HUES6 (cell line): ENCODE measurements at regions not wholly inside any gene's neighbourhood (a gene's known extent, or its start where the extent isn't known, plus 50 kb on each side); places are given as distances from the start of the nearest gene placed in this dataset.

Experiments used
- H3K27ac ChIP-seq: 2 replicates; pipeline ENCODE4 v1.7.0; 2013; ENCODE audit warnings: low read depth, mild to moderate bottlenecking, low read length, inconsistent platforms
- H3K27me3 ChIP-seq: 2 replicates; pipeline ENCODE4 v1.6.1; 2013; ENCODE audit warnings: low read length; ENCODE audit not compliant: control insufficient read depth, insufficient read depth
- H3K36me3 ChIP-seq: 2 replicates; pipeline ENCODE4 v1.6.1; 2013; ENCODE audit warnings: low read length; ENCODE audit not compliant: control insufficient read depth, insufficient read depth
- H3K4me1 ChIP-seq: 2 replicates; pipeline ENCODE4 v1.6.1; 2013; ENCODE audit warnings: low read length; ENCODE audit not compliant: control insufficient read depth, insufficient read depth
- H3K4me3 ChIP-seq: 2 replicates; pipeline ENCODE4 v1.5.1; 2013; ENCODE audit warnings: low read depth, low read length
- H3K9ac ChIP-seq: one replicate; pipeline ENCODE4 v1.6.1; 2013; ENCODE audit warnings: mild to moderate bottlenecking, low read length
- H3K9me3 ChIP-seq: 2 replicates; pipeline ENCODE4 v1.6.1; 2013; ENCODE audit warnings: low read depth, low read length; ENCODE audit not compliant: control insufficient read depth, insufficient read depth

GRCh38 chr12:90045559-90045958, 336.9 kb upstream of the ATP2B1 start:
- no peaks in the 10 kb centered on the region for H3K27me3 ChIP-seq

GRCh38 chr12:90044069-90044468, 335.4 kb upstream of the ATP2B1 start:
- Histone ChIP-seq H3K27ac (no peak overlapping the region), H3K36me3 (no peaks in the 10 kb centered on the region), H3K4me1 (no peaks in the 10 kb centered on the region), H3K4me3 (no peak overlapping the region), H3K27me3 (no peaks in the 10 kb centered on the region), H3K9me3 (no peaks in the 10 kb centered on the region), H3K9ac (no peak overlapping the region)

More at GRCh38 chr12:90045559-90045958, 336.9 kb upstream of the ATP2B1 start:
- Histone ChIP-seq H3K4me1 (no peaks in the 10 kb centered on the region), H3K9ac (no peak overlapping the region), H3K4me3 (no peak overlapping the region), H3K27ac (no peak overlapping the region), H3K36me3 (no peaks in the 10 kb centered on the region), H3K9me3 (no peaks in the 10 kb centered on the region)

- Histone ChIP-seq H3K27me3 (no peaks in the 10 kb centered on the region), H3K9ac (no peak overlapping the region), H3K9me3 (no peaks in the 10 kb centered on the region), H3K27ac (no peak overlapping the region), H3K4me1 (no peaks in the 10 kb centered on the region), H3K4me3 (no peak overlapping the region), H3K36me3 (no peaks in the 10 kb centered on the region)
These were observed 334.4 kb upstream of the ATP2B1 start for GRCh38 chr12:90042920-90043641.

GRCh38 chr12:90038289-90038688, 329.7 kb upstream of the ATP2B1 start:
- Histone ChIP-seq H3K9me3 (no peaks in the 10 kb centered on the region), H3K9ac (no peak overlapping the region), H3K4me1 (no peaks in the 10 kb centered on the region), H3K27me3 (no peaks in the 10 kb centered on the region), H3K4me3 (no peak overlapping the region), H3K27ac (no peak overlapping the region), H3K36me3 (no peaks in the 10 kb centered on the region)

GRCh38 chr12:90037740-90038139, 329.1 kb upstream of the ATP2B1 start:
- Histone ChIP-seq H3K9ac (no peak overlapping the region), H3K9me3 (no peaks in the 10 kb centered on the region), H3K36me3 (no peaks in the 10 kb centered on the region), H3K27ac (no peak overlapping the region), H3K27me3 (no peaks in the 10 kb centered on the region), H3K4me3 (no peak overlapping the region), H3K4me1 (no peaks in the 10 kb centered on the region)

GRCh38 chr12:90036637-90037036, 328.0 kb upstream of the ATP2B1 start:
- Histone ChIP-seq H3K9ac (no peak overlapping the region), H3K9me3 (no peaks in the 10 kb centered on the region), H3K27me3 (no peaks in the 10 kb centered on the region), H3K36me3 (no peaks in the 10 kb centered on the region), H3K27ac (no peak overlapping the region), H3K4me1 (no peaks in the 10 kb centered on the region), H3K4me3 (no peak overlapping the region)

GRCh38 chr12:90030726-90031125, 322.1 kb upstream of the ATP2B1 start:
- Histone ChIP-seq H3K27me3 (no peaks in the 10 kb centered on the region), H3K27ac (no peak overlapping the region), H3K9ac (no peak overlapping the region), H3K4me3 (no peak overlapping the region), H3K4me1 (no peaks in the 10 kb centered on the region), H3K36me3 (no peaks in the 10 kb centered on the region), H3K9me3 (no peaks in the 10 kb centered on the region)

GRCh38 chr12:90029317-90029716, 320.7 kb upstream of the ATP2B1 start:
- H3K9me3 ChIP-seq: no peaks in the 10 kb centered on the region
- no peaks in the 10 kb centered on the region for H3K36me3 ChIP-seq
- H3K27ac ChIP-seq: no peak overlapping the region
- no peak overlapping the region for H3K9ac ChIP-seq
- no peaks in the 10 kb centered on the region for H3K4me1 ChIP-seq
- no peaks in the 10 kb centered on the region for H3K27me3 ChIP-seq
- H3K4me3 ChIP-seq: no peak overlapping the region

GRCh38 chr12:90028635-90029051, 320.0 kb upstream of the ATP2B1 start:
- Histone ChIP-seq H3K9me3 (no peaks in the 10 kb centered on the region), H3K27ac (no peak overlapping the region), H3K9ac (no peak overlapping the region), H3K4me1 (no peaks in the 10 kb centered on the region), H3K27me3 (no peaks in the 10 kb centered on the region), H3K4me3 (no peak overlapping the region), H3K36me3 (no peaks in the 10 kb centered on the region)

GRCh38 chr12:90027889-90028634, 319.4 kb upstream of the ATP2B1 start:
- H3K4me3 ChIP-seq: no peak overlapping the region
- no peaks in the 10 kb centered on the region for H3K36me3 ChIP-seq
- H3K27ac ChIP-seq: no peak overlapping the region
- no peaks in the 10 kb centered on the region for H3K27me3 ChIP-seq
- H3K9ac ChIP-seq: no peak overlapping the region
- H3K4me1 ChIP-seq: no peaks in the 10 kb centered on the region
- H3K9me3 ChIP-seq: no peaks in the 10 kb centered on the region

- Histone ChIP-seq H3K9ac (no peak overlapping the region), H3K36me3 (no peaks in the 10 kb centered on the region), H3K9me3 (no peaks in the 10 kb centered on the region), H3K4me1 (no peaks in the 10 kb centered on the region), H3K4me3 (no peak overlapping the region), H3K27me3 (no peaks in the 10 kb centered on the region), H3K27ac (no peak overlapping the region)
These were observed 318.4 kb upstream of the ATP2B1 start for GRCh38 chr12:90027041-90027440.
